ENCODE measurements at regions not wholly inside any gene's neighbourhood (a gene's known extent, or its start where the extent isn't known, plus 50 kb on each side); places are given as distances from the start of the nearest gene placed in this dataset.

DNA sequence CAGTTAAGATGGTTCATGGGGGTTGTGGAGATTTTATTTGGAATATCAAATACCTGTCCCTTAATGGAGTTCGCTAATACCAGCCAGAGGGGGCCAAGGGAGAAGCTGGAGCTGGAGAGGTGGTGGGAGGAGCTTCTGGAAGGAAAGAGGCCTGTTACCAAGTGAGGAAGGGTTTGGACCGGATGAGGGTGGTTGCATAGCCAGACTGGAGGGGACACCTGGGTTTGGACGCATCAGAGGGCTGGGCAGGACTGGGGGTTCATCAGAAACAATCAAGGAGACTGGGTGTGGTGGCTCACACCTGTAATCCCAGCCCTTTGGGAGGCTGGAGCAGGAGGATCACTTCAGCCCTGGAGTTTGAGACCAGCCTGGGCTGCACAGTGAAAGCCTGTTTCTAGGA, 111.8 kb upstream of the IER5L start:
- H4K20me1 ChIP-seq (ENCODE audit: insufficient read depth): no peaks in the 10 kb centered on the region
- intact Hi-C loops (cut with micrococcal nuclease): no loop called here
- H3K27ac ChIP-seq (ENCODE audit: low read depth, low read length): no peak overlapping the region
- no peak overlapping the region for H3K4me2 ChIP-seq (ENCODE audit: low read length)
- ATAC-seq: no peak
- RAD21 ChIA-PET (ENCODE audit: low non-redundant PET in 1 of 2, low total read pairs in 2 of 2, uncharacterized antibody in 2 of 2, unreplicated experiment in 2 of 2): no interaction called here
- H3K4me1 ChIP-seq (ENCODE audit: control insufficient read depth in 1 of 2, insufficient read depth in 2 of 2, low read length in 2 of 2): no peaks in the 10 kb centered on the region
- H3K9ac ChIP-seq (ENCODE audit: low read length): no peak overlapping the region
- CTCF ChIA-PET: no interaction called here
- DNase-seq (ENCODE audit: low read depth, low spot score): no peak
- H3K9me3 ChIP-seq (ENCODE audit: control insufficient read depth in 1 of 2, insufficient read depth in 1 of 2, low read depth in 1 of 2, low read length in 2 of 2): no peaks in the 10 kb centered on the region
- H3K4me3 ChIP-seq (replicated peaks in 1 of 2; ENCODE audit: low read depth in 1 of 2, low read length in 2 of 2): no peak overlapping the region
- no peaks in the 10 kb centered on the region for H3K27me3 ChIP-seq (ENCODE audit: insufficient read depth, low read length)
- H3K36me3 ChIP-seq (ENCODE audit: control insufficient read depth in 1 of 2, insufficient read depth in 2 of 2, low read length in 2 of 2): no peaks in the 10 kb centered on the region
- BruUV-seq (replicated peaks): no TSS peak
- no peak overlapping the region for H2AFZ ChIP-seq (ENCODE audit: low read depth, low read length, poor library complexity, severe bottlenecking)
- no peaks in the 10 kb centered on the region for H3K79me2 ChIP-seq (ENCODE audit: insufficient read depth, low read length)
- TF ChIP-seq ZNF274 (IDR thresholded peaks at IDR 0.05; ENCODE audit: low read depth, low read length) (no peak), POLR2AphosphoS5 (IDR thresholded peaks at IDR 0.05; ENCODE audit: low read depth, low read length) (no peak), SRF (IDR thresholded peaks at IDR 0.05; ENCODE audit: low read depth) (no peak), ELF1 (IDR thresholded peaks at IDR 0.05; ENCODE audit: borderline replicate concordance, low read depth) (no peak), JUND (IDR thresholded peaks at IDR 0.05) (no peak), RAD21 (IDR thresholded peaks at IDR 0.05; ENCODE audit: low read depth) (no peak), SP1 (IDR thresholded peaks at IDR 0.05; ENCODE audit: low read depth) (no peak), EZH2 (IDR thresholded peaks at IDR 0.05) (no peak), ZFX (IDR thresholded peaks at IDR 0.05) (no peak), POLR2A (IDR thresholded peaks at IDR 0.05; ENCODE audit: borderline replicate concordance, extremely low read depth, insufficient read depth, insufficient read length) (no peak), CEBPB (IDR thresholded peaks at IDR 0.05; ENCODE audit: low read depth) (no peak), YY1 (IDR thresholded peaks at IDR 0.05; ENCODE audit: extremely low read depth, insufficient replicate concordance, low read depth, low read length) (no peak), TCF7L2 (IDR thresholded peaks at IDR 0.05; ENCODE audit: borderline replicate concordance, extremely low read depth, insufficient read depth, insufficient read length) (no peak), FOSL1 (IDR thresholded peaks at IDR 0.05; ENCODE audit: low read depth) (no peak), EZH2phosphoT487 (IDR thresholded peaks at IDR 0.05; ENCODE audit: borderline replicate concordance) (no peak)
- TF ChIP-seq, protein P1, sequence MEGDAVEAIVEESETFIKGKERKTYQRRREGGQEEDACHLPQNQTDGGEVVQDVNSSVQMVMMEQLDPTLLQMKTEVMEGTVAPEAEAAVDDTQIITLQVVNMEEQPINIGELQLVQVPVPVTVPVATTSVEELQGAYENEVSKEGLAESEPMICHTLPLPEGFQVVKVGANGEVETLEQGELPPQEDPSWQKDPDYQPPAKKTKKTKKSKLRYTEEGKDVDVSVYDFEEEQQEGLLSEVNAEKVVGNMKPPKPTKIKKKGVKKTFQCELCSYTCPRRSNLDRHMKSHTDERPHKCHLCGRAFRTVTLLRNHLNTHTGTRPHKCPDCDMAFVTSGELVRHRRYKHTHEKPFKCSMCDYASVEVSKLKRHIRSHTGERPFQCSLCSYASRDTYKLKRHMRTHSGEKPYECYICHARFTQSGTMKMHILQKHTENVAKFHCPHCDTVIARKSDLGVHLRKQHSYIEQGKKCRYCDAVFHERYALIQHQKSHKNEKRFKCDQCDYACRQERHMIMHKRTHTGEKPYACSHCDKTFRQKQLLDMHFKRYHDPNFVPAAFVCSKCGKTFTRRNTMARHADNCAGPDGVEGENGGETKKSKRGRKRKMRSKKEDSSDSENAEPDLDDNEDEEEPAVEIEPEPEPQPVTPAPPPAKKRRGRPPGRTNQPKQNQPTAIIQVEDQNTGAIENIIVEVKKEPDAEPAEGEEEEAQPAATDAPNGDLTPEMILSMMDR (IDR thresholded peaks at IDR 0.05 in 2 of 3, conservative IDR thresholded peaks at IDR 0.05 in 1 of 3; ENCODE audit: borderline replicate concordance in 1 of 3, insufficient read depth in 1 of 3, low read depth in 2 of 3, low read length in 2 of 3): no peak
- TF ChIP-seq, protein P2, sequence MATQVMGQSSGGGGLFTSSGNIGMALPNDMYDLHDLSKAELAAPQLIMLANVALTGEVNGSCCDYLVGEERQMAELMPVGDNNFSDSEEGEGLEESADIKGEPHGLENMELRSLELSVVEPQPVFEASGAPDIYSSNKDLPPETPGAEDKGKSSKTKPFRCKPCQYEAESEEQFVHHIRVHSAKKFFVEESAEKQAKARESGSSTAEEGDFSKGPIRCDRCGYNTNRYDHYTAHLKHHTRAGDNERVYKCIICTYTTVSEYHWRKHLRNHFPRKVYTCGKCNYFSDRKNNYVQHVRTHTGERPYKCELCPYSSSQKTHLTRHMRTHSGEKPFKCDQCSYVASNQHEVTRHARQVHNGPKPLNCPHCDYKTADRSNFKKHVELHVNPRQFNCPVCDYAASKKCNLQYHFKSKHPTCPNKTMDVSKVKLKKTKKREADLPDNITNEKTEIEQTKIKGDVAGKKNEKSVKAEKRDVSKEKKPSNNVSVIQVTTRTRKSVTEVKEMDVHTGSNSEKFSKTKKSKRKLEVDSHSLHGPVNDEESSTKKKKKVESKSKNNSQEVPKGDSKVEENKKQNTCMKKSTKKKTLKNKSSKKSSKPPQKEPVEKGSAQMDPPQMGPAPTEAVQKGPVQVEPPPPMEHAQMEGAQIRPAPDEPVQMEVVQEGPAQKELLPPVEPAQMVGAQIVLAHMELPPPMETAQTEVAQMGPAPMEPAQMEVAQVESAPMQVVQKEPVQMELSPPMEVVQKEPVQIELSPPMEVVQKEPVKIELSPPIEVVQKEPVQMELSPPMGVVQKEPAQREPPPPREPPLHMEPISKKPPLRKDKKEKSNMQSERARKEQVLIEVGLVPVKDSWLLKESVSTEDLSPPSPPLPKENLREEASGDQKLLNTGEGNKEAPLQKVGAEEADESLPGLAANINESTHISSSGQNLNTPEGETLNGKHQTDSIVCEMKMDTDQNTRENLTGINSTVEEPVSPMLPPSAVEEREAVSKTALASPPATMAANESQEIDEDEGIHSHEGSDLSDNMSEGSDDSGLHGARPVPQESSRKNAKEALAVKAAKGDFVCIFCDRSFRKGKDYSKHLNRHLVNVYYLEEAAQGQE (IDR thresholded peaks at IDR 0.05; ENCODE audit: low read depth): no peak
- TF ChIP-seq, protein P3, sequence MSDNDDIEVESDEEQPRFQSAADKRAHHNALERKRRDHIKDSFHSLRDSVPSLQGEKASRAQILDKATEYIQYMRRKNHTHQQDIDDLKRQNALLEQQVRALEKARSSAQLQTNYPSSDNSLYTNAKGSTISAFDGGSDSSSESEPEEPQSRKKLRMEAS (IDR thresholded peaks at IDR 0.05): no peak
- TF ChIP-seq, protein P4, sequence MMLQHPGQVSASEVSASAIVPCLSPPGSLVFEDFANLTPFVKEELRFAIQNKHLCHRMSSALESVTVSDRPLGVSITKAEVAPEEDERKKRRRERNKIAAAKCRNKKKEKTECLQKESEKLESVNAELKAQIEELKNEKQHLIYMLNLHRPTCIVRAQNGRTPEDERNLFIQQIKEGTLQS (IDR thresholded peaks at IDR 0.05): no peak
- TF ChIP-seq, protein P5, sequence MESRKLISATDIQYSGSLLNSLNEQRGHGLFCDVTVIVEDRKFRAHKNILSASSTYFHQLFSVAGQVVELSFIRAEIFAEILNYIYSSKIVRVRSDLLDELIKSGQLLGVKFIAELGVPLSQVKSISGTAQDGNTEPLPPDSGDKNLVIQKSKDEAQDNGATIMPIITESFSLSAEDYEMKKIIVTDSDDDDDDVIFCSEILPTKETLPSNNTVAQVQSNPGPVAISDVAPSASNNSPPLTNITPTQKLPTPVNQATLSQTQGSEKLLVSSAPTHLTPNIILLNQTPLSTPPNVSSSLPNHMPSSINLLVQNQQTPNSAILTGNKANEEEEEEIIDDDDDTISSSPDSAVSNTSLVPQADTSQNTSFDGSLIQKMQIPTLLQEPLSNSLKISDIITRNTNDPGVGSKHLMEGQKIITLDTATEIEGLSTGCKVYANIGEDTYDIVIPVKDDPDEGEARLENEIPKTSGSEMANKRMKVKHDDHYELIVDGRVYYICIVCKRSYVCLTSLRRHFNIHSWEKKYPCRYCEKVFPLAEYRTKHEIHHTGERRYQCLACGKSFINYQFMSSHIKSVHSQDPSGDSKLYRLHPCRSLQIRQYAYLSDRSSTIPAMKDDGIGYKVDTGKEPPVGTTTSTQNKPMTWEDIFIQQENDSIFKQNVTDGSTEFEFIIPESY (IDR thresholded peaks at IDR 0.05; ENCODE audit: extremely low read depth, insufficient replicate concordance, low read length): no peak
- POLR2A ChIA-PET: no interaction called here
- H3K9me2 ChIP-seq (ENCODE audit: insufficient read depth): no peaks in the 10 kb centered on the region
